Ovary (tissue), 3 donors: ENCODE measurements at regions not wholly inside any gene's neighbourhood (a gene's known extent, or its start where the extent isn't known, plus 50 kb on each side); places are given as distances from the start of the nearest gene placed in this dataset.

Experiments used
- EP300 ChIP-seq: sonication (generic); formaldehyde crosslinking; IDR thresholded peaks from one replicate; pipeline ENCODE4 v1.6.1; 2017; ENCODE audit warnings: antibody characterized with exemption
- POLR2A ChIP-seq: fragments of 450-650 bp; IDR thresholded peaks from one replicate; pipeline ENCODE4 v1.6.1; 2017; ENCODE audit warnings: antibody characterized with exemption, mild to moderate bottlenecking, moderate library complexity
- TF ChIP-seq, protein P1 (sequence below), 3 donors: fragments of 450-650 bp in 2 of 3; fragments of 200-600 bp in 1 of 3; IDR thresholded peaks; one replicate each; pipeline versions ENCODE4 v1.5.1 to v1.8.0; 2016 to 2022; ENCODE audit warnings: antibody characterized with exemption in 3 of 3, mild to moderate bottlenecking in 1 of 3
- donor health status: DM: no; HTN: no; CAD: no.

DNA sequence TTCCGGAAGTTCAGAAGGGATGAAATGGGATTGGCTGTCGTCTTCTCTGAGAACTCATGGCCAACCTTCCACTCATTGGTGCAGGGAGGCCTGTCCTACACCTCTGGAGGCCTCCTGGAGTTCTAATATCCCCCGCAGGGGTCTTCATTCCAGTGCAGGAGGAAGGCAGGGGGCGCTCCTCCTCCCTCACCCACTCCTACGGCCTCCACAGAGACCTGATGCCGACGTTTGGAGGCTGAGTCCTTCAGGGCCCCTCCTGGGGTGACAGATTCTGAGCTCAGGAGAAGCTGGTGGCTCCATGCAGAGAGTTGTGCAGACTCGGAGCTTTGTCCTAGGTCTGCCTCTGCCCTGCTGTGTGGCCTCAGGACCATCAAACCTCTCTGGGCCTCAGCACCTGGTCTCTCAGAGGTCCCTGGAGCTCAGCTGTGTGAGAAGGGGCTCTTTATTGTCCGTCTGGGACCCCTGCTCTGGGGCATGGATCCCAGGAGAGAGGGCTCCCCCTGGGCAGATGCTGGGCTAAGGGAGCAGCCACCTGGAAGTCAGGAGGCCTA, 102.3 kb upstream of the WNT4 start:
- TF ChIP-seq, protein P1, sequence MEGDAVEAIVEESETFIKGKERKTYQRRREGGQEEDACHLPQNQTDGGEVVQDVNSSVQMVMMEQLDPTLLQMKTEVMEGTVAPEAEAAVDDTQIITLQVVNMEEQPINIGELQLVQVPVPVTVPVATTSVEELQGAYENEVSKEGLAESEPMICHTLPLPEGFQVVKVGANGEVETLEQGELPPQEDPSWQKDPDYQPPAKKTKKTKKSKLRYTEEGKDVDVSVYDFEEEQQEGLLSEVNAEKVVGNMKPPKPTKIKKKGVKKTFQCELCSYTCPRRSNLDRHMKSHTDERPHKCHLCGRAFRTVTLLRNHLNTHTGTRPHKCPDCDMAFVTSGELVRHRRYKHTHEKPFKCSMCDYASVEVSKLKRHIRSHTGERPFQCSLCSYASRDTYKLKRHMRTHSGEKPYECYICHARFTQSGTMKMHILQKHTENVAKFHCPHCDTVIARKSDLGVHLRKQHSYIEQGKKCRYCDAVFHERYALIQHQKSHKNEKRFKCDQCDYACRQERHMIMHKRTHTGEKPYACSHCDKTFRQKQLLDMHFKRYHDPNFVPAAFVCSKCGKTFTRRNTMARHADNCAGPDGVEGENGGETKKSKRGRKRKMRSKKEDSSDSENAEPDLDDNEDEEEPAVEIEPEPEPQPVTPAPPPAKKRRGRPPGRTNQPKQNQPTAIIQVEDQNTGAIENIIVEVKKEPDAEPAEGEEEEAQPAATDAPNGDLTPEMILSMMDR (IDR thresholded peaks at IDR 0.05): no peak
- no peak for TF ChIP-seq POLR2A
- no peak for TF ChIP-seq EP300
